Ishikawa (cell line): ENCODE measurements at regions not wholly inside any gene's neighbourhood (a gene's known extent, or its start where the extent isn't known, plus 50 kb on each side); places are given as distances from the start of the nearest gene placed in this dataset.

Experiments used
- CEBPB ChIP-seq: IDR thresholded peaks from 2 replicates; pipeline ENCODE4 v1.6.1; 2012
- CREB1 ChIP-seq: IDR thresholded peaks from 2 replicates; pipeline ENCODE4 v1.6.1; 2012; ENCODE audit warnings: low read depth
- EGR1 ChIP-seq: IDR thresholded peaks from 2 replicates; pipeline ENCODE4 v1.6.1; 2012
- EP300 ChIP-seq: IDR thresholded peaks from 2 replicates; pipeline ENCODE4 v1.6.1; 2012; ENCODE audit warnings: borderline replicate concordance
- FOXM1 ChIP-seq: IDR thresholded peaks from 2 replicates; pipeline ENCODE4 v1.6.1; 2012; ENCODE audit warnings: low read depth, borderline replicate concordance
- MAX ChIP-seq: IDR thresholded peaks from 2 replicates; pipeline ENCODE4 v1.6.1; 2012
- NFIC ChIP-seq: IDR thresholded peaks from 2 replicates; pipeline ENCODE4 v1.6.1; 2012
- RAD21 ChIP-seq: IDR thresholded peaks from 2 replicates; pipeline ENCODE4 v1.6.1; 2012; ENCODE audit warnings: low read depth
- REST ChIP-seq: IDR thresholded peaks from 2 replicates; pipeline ENCODE4 v1.6.1; 2012; ENCODE audit warnings: low read depth, mild to moderate bottlenecking
- TAF1 ChIP-seq: IDR thresholded peaks from 2 replicates; pipeline ENCODE4 v1.6.1; 2012; ENCODE audit warnings: low read depth, mild to moderate bottlenecking
- TCF12 ChIP-seq: IDR thresholded peaks from 2 replicates; pipeline ENCODE4 v1.6.1; 2012; ENCODE audit warnings: low read depth
- TEAD4 ChIP-seq: IDR thresholded peaks from 2 replicates; pipeline ENCODE4 v1.6.1; 2012
- USF1 ChIP-seq: IDR thresholded peaks from 2 replicates; pipeline ENCODE4 v1.6.1; 2012
- YY1 ChIP-seq: IDR thresholded peaks from 2 replicates; pipeline ENCODE4 v1.6.1; 2012; ENCODE audit warnings: low read depth
- ZBTB7A ChIP-seq: IDR thresholded peaks from 2 replicates; pipeline ENCODE4 v1.6.1; 2012; ENCODE audit warnings: low read depth

GRCh38 chr5:96331210-96331609 lies 101.8 kb downstream of the PCSK1 start:
- TF ChIP-seq REST (no peak), TEAD4 (no peak), TCF12 (no peak), FOXM1 (no peak), CREB1 (no peak), ZBTB7A (no peak), YY1 (no peak), TAF1 (no peak), USF1 (no peak), EGR1 (no peak), MAX (no peak)

GRCh38 chr5:96330530-96331140 lies 102.4 kb downstream of the PCSK1 start:
- TF ChIP-seq NFIC (no peak), EGR1 (no peak)

GRCh38 chr5:96329886-96330529 lies 103.0 kb downstream of the PCSK1 start:
- TF ChIP-seq REST (no peak), RAD21 (no peak), FOXM1 (no peak), TAF1 (no peak), EGR1 (no peak), USF1 (no peak), CREB1 (no peak), CEBPB (no peak), TCF12 (no peak), ZBTB7A (no peak), MAX (no peak), EP300 (no peak), NFIC (no peak), YY1 (no peak), TEAD4 (no peak)

- TF ChIP-seq ZBTB7A (no peak), EP300 (no peak), CREB1 (no peak), TAF1 (no peak), MAX (no peak), NFIC (no peak), FOXM1 (no peak), YY1 (no peak), CEBPB (no peak), TCF12 (no peak), EGR1 (no peak), RAD21 (no peak), TEAD4 (no peak), REST (no peak), USF1 (no peak)
These were observed 103.8 kb downstream of the PCSK1 start for GRCh38 chr5:96329289-96329688.
